HG02884 (cell line): ENCODE measurements at regions not wholly inside any gene's neighbourhood (a gene's known extent, or its start where the extent isn't known, plus 50 kb on each side); places are given as distances from the start of the nearest gene placed in this dataset.

Experiments used
- ATAC-seq: cut with Tn5 transposase; IDR thresholded peaks from one replicate; pipeline ENCODE4 v1.9.1; 2021; ENCODE audit warnings: mild to moderate bottlenecking, moderate library complexity; ENCODE audit not compliant: unreplicated experiment

DNA sequence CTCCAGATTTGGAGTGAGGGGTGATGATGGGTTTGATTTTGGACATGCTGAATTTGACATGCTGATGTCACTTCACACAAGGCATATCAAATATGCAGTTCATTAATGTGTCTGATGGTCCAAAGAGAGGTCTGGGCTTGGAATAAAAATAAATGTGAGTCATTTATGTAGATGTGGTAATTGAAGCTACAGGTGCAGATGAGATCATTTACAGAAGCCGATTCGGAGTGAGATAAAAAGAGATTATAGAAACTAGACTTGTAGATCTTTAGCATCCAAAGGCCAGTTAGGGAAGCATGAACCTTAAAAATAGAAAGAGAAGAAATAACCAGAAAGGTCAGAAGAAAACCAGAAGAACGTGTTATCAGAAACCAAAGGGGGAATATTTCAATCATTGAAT is 350.9 kb upstream of the ZP4 start:
- ATAC-seq = no peak

DNA sequence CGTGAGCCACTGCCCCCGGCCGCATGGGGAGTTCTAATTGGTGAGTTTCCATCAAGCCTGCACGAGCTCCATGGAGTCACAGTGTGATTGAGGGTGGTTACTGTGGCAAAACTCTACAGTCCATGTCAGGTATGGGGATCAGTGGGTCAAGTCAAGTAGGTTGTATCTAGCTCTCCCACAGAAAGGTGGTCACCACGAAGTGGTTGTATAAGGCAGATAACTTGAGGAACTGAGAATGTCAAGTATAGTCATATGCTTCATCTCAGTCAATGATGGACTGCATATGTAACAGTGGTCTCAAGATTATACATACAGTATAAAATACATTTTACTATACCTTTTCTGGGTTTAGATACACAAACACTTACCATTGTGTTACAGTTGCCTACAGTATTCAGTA is 348.6 kb upstream of the ZP4 start:
- ATAC-seq = no peak

DNA sequence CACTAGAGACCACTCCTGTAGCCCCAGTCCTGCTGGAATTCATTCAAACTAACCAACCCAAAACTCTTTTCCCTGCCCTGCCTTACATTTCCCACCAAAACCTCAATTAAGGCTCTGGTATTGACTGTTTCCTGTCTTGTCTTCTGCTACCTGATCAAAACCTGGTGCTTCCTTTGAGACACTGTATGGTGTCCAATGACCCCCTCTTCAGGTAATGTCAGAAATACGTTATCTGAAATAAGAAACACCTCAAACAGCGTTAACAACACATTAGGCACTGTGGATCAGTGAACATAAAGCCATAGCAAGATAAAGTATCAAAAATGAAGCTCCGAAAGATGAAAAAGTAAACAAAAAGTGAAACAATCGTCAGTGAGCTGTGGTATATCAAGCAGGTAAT is 343.2 kb upstream of the ZP4 start:
- no peak for ATAC-seq

DNA sequence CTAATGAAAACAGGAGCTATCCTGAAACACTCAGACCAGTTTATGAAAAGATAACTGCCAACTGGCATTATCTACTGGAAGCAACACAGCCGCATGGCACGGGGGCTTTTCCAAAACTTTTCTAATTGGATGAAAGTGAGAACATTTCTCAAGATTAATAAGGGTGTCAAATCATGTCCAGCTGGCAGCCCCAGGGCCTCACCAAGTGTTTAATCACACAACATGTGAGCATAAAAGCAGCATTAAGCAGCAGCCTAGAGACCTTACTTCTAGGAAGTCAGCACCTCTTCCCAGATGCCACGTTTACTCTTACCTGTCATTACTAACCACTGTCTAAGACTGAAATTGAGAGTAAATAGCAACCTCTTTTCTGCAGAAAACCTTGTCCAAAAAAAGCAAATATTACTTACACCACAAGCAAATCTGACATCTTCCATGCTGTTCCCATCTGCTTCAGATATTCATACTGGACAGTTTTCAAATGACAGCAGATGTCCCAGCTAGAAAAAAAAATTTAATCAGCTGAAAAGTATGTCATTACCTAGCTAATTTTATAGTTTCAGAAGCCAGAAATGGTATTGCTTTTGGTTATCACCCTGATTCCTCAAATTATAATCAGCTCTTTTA is 341.5 kb upstream of the ZP4 start:
- ATAC-seq = no peak

DNA sequence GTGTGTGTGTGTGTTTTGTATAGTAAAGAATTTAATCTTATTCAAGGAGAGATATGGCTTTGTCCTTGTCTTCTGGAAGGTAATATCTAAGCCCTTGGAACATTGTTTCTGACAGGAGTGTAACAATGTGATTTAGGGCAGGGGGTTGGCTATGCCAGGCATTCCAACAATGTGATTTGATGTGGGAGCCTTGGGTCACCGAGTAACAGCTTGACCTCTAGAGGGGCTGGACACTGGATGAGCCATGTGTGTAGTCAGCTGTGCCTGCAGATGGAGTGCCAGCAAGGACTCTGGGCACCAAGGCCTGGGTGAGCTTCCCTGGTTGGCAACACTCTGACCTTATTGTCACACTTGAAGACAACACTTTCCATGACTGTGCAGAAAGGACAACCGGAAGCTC is 336.1 kb upstream of the ZP4 start:
- ATAC-seq = no peak

DNA sequence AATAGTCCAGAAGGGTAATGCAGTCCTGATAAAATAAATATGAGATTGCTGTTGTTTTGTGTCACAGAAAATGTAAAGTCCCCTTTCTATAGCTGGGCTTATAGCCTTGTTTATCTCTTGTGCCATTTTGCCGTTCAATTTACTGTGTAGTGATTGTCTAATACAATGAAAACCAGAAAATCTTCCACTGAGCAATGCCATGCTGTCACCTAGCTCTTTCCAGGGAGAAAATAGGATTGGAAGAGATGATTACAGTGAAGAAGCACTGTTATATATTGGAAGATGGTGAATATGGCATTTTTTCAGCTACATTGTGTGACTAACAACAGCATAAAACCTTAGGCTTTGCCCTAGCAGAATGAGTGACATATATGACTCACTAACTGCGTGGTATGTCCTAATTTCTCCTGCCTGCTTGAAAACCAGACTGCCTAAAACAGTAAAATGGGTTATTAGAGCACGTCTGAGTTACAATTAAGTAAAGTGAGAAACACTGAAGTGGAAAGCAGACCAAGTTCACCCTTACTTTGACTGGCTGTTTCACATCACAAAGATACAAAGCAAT is 332.4 kb upstream of the ZP4 start:
- no peak for ATAC-seq

DNA sequence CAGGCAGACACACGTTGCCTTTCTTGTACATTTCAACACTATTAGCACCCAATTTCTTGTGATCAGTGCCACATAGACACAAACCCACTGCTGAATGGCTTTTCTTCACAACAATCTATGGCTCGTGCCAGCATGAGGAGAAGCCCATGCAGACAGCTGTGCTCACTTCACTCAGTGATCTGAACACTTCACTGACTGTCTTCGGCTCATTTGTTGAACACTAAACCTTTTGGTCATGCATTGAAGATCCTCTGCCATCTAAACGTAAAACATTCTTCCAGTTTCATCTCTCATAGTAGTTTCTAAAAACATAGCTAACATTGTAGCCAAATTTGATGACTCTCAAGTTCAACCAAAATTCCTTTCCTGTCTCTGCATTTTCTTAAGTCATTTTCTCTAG is 331.0 kb upstream of the ZP4 start:
- no peak for ATAC-seq

DNA sequence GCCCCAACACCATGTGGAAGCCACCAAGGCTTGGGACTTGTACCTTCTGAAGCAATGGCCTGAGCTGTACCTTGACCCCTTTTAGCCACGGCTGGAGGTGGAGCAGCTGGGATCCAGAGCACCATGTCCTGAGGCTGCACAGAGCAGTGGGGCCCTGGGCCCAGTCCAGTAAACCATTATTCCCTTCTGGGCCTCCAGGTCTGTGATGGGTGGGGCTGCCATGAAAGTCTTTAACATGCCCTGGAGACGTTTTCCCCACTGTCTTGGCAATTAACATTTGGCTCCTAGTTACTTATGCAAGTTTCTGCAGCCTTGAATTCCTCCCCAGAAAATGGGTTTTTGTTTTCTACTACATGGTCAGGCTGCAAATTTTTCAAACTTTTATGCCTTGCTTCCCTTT is 323.7 kb upstream of the ZP4 start:
- ATAC-seq = no peak

DNA sequence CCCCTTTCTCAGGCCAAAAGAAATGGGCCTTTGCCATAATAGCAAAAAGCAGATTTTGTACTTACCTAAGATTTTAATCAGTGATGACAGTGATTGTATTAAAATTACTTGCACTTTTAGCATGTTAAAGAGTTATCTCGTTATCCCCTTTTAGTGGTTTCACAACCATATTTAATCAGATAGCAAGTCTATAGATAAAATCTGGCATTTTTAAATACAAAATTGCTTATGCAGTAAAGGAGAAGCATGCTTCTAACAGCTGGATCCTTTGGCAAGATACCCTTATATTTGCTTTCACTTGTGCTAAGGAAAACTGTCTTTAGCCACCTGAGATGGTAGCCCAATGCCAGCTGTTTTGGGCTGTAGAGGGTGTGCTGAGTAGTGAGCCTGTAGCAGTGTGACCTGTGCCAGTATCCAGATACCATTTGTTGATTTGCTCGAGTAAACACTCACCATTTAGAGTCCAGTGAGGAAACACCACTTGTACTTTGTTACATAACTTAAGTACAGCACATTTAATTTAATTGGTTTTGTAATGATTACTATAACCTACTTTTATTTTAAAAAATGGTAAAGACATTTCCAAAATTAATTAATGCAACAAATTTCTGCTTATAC is 314.4 kb upstream of the ZP4 start:
- no peak for ATAC-seq

DNA sequence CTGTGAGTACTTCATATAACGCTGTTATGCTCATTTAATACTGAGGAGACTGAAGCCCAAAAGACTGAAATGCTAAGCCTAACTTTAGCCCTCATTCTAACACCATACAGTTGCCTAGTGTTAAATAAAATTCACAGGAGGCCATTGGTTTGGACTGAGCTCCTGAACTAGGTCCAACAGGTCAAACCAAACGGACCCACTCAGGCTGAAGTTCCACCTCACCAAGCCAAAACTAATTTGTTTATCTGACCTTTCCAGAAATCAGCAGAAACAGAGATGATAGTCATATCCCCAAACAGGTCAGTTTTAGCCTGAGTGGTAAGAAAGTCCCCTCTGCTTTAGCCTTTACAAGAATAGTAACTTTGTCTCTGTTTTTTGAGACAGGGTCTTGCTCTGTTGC is 311.3 kb upstream of the ZP4 start:
- ATAC-seq = no peak

DNA sequence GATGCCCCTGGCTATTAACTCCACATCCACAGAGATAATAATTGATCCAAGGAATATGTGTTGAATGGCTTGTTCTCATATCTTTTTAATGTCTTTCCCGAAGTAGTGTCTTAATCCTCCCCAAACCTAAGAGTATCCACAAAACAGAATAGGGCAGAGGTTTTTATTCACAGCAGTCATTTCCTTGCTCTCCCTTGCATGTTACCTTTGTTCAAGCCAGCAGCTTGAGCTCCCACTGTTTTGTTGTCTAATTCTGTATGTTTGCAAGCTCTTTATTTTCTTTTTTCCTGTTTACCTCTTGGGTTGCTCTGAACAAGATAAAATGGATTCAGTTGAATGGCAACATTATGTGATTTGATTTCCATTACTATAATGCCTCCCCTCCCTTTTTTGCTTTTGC is 308.6 kb upstream of the ZP4 start:
- ATAC-seq = no peak

DNA sequence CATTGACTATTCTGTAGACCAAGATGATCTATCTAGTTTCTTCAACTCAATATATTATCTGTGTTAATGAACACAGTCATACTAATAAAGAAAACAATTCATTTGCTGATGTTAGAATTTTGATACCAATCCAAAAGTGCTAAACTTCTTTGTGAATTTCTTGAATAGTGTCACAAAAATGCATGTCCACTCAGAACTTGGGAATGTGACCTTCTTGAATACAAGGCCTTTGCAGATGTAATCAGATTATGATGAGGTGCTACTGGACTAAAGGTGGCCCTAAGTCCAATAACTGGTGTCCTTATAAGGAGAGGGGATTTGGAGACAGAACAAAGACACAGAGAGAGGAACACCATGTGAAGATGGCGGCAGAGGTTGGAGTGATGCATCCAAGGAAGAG is 305.8 kb upstream of the ZP4 start:
- no peak for ATAC-seq

DNA sequence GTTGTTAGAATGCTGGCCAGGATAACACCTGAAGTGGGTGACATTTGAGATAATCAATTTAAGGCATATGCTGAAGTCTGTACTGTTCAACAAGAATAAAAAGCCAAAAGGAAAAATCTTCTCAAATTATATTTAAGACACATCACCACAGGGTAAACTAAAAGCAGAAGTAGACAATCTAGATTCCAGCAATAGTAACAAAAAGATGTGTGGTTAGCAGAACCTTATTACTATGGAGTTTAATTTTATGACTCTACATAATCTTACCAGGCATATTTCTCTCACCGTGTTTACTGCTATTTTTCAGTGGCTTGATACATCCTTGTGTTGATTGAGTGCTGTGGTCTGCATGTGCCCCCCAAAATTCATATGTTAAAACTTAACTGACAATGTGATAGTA is 300.4 kb upstream of the ZP4 start:
- ATAC-seq = no peak

DNA sequence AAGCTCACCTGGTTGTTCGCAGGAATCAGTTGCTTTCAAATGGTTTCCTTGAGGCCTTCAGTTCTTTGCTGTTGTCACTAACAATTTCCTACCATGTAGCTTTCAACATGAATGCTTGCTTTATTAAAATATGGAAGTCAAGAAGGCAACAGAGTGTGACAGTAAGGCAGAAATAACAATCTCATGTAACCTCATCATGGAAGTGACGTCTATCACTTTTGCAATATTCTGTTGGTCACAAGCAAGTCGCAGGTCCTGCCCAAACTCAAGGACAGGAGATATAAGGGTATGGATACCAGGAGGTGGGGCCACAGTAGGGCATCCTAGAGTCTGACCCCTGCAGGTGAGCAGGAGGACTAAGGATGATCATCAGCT is 296.8 kb upstream of the ZP4 start:
- no peak for ATAC-seq

DNA sequence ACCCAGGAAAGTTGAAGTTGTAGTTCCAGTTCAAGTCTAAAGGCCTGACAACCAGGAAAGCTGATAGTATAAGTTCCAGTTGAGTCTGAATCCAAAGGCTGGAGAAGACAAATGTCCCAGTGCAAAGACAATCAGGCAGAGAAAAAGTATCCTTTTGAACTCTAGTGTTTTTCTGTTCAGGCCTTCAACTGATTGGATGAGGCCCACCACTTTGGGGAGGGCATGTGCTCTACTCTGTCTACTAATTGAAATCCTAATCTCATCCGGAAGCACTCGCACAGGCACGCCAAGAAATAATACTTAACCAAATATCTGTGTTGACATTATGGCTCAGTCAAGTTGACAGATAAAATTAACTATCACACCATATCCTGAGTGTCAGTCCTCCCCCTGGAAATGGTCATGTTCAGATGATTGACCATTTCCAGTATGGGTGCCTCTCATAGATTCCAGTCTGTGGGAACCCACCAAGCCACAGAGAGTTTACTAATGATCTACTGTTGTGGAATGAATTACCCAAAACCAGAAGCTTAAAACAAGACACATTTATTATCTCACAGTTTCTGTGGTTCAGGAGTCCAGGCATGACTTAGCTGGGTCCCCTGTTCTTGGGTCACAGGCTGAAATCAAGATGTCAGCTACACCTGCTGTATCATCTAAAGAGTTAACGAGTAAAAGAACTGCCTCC is 296.3 kb upstream of the ZP4 start:
- ATAC-seq = no peak

DNA sequence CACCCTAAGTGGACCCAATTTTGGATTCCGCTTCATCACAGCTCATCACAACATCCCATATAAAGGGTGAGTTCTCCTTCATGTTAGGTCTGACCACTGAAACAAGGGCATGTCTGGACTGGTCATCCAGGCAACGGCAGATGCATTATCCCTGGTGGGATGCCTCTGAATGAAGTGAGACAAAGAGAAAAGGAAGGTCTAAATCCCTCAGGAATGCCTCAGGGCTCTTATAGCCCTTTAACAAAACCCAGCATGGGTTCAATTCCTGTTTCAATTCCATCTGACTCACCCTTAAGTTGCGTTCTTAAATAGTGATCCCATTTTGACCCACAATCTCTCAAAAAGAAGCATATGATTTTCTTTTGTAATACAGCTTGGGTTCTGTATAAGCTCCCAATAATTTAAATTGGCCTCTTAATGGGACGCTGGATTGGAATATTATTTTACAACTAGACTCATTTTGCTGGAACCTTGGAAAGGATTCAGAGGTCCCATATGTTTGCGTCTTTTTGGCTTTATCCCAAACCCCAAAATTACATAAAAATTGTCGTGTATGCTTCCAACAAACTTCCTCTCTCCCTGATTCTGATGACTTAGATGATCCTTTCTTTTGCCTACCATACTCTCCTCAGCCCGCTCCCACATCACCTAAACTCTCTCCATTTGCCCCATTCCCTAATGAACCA is 287.4 kb upstream of the ZP4 start:
- no peak for ATAC-seq

DNA sequence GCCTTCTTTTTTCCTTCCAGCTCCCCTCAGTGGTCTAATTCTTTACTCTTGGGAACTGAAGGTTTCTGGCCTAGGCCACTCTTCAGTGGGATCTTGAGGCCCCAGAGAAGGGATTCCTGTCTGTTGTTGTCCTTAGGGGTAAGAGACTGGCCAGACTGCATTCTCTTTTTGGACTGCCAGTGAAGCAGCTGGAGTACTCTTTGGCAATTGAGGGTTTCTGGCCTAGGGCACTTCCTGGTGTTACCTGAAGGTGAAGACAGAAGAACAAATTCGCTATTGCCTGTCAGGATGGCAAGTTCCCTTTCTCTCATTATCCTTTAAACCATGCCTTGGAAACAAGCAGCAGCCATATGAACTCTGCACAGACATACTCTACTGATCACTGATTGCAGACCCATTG is 286.6 kb upstream of the ZP4 start:
- no peak for ATAC-seq

DNA sequence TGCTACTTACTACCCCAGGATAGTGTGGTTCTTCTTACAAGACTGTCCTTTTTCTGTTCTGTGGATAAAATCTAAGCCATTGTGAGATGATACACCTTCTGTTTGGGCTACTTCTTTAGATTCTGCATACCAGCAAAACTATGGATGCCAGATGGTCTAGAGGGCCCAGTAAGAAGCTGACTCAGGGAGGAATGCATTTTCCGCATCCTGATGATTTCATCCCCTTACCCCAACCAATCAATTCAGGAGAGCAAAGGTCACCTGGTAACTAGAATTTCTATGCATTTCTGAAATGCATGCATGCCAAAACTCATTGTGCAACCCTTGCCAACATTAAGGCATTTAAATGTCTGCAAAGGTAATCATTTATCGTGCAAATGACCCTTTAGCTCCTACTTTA is 285.7 kb upstream of the ZP4 start:
- ATAC-seq = no peak

DNA sequence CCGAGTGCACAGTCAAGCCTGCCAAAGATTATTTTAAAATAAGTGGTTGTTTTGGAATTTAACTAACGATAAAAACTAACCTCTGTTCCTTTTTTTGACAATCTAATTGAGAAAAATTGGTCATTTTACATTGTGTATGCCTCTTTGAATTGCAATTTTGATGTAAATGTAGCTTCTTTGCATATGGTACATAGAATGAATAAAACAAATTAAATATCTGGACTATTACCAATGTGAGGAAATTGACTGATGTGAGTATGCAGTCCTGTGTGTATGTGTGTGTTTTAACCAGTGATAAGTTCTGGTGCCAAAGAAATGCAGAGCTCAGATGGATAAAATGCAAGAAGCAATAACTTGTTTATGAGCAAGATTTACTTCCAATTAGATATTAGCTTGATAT is 281.3 kb upstream of the ZP4 start:
- no peak for ATAC-seq

DNA sequence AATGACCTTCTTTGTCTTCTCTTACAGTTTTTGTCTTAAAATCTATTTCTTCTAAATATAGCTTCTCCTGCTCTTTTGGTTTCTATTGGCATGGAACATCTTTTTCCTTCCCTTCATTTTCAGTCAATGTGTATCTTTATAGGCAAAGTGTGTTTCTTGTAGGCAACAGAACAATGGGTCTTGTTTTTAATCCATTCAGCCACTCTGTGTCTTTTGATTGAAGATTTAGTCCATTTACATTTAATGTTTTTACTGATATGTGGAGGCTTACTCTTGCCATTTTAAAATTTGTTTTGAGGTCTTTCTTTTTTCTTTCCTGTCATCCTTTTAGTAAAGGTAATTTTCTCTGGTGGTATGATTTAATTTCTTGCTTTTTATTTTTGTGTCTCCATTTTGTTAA is 271.2 kb upstream of the ZP4 start:
- ATAC-seq = no peak

DNA sequence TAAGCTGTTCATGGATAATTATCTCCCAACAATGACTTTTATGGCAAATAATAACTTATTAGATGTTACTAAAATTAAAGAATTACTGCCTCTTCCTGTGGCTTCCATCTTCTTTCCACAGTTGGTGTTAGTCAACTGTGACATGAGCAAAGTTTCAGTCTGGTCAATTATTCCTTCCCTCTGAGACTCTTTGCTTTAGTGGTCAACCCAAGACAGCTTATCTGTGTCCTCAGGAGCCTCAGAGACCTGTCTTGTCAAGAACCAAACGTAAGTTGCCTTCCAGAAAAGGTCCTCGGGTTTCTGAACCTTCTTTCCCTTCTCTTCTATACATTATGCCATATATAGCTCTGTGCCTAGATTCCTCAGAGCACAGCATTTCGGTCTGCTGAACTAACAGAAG is 263.2 kb upstream of the ZP4 start:
- no peak for ATAC-seq

DNA sequence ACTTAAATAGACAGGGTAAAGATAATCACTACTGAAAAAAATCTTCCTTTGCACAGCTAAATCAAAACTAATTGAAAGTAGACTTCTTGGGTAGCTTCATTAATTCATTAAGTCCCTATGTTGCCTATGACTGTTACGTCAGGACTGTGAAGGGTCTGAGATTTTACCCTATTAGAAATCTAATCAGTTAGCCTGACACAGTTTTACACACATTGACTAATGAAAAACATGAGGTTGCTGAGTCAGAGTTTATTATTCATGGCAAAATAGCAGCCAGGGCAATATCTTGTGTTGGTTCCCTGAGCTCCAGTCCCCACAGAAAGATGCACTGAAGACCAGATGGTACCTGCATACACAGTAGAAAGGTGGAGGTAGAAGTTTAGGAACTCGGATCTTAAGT is 262.5 kb upstream of the ZP4 start:
- ATAC-seq = no peak
